IPS-20b (cell line): ENCODE measurements at regions not wholly inside any gene's neighbourhood (a gene's known extent, or its start where the extent isn't known, plus 50 kb on each side); places are given as distances from the start of the nearest gene placed in this dataset.

Experiments used
- H3K27ac ChIP-seq: one replicate; pipeline ENCODE4 v1.5.1; 2013; ENCODE audit warnings: low read length
- H3K27me3 ChIP-seq: 2 replicates; pipeline ENCODE4 v1.6.1; 2013; ENCODE audit warnings: mild to moderate bottlenecking, low read length, inconsistent platforms; ENCODE audit not compliant: insufficient read depth
- H3K36me3 ChIP-seq: 2 replicates; pipeline ENCODE4 v1.6.1; 2013; ENCODE audit warnings: low read depth, mild to moderate bottlenecking, inconsistent platforms, low read length, moderate library complexity; ENCODE audit not compliant: insufficient read depth
- H3K4me1 ChIP-seq: 2 replicates; pipeline ENCODE4 v1.6.1; 2013; ENCODE audit warnings: mild to moderate bottlenecking, control low read depth, inconsistent platforms, low read length, moderate library complexity; ENCODE audit not compliant: insufficient read depth
- H3K4me3 ChIP-seq: 2 replicates; pipeline ENCODE4 v1.5.1; 2013; ENCODE audit warnings: mild to moderate bottlenecking, low read length, inconsistent platforms
- H3K9ac ChIP-seq: 2 replicates; pipeline ENCODE4 v1.6.1; 2013; ENCODE audit warnings: low read depth, mild to moderate bottlenecking, inconsistent platforms, low read length, moderate library complexity
- H3K9me3 ChIP-seq: 2 replicates; pipeline ENCODE4 v1.6.1; 2013; ENCODE audit warnings: mild to moderate bottlenecking, low read depth, low read length, inconsistent platforms; ENCODE audit not compliant: insufficient read depth

- Histone ChIP-seq H3K9ac (no peak overlapping the region), H3K27ac (no peak overlapping the region), H3K4me3 (no peak overlapping the region), H3K4me1 (no peaks in the 10 kb centered on the region), H3K27me3 (no peaks in the 10 kb centered on the region), H3K9me3 (no peaks in the 10 kb centered on the region), H3K36me3 (no peaks in the 10 kb centered on the region)
Observed at GRCh38 chr2:236444187-236444586, 125.4 kb upstream of the ACKR3 start.

- no peaks in the 10 kb centered on the region for H3K4me1 ChIP-seq
- no peak overlapping the region for H3K9ac ChIP-seq
- no peaks in the 10 kb centered on the region for H3K36me3 ChIP-seq
- H3K4me3 ChIP-seq: no peak overlapping the region
- H3K27ac ChIP-seq: no peak overlapping the region
- H3K27me3 ChIP-seq: no peaks in the 10 kb centered on the region
- H3K9me3 ChIP-seq: no peaks in the 10 kb centered on the region
Observed at GRCh38 chr2:236445678-236446077, 123.9 kb upstream of the ACKR3 start.

GRCh38 chr2:236446521-236446920 lies 123.1 kb upstream of the ACKR3 start:
- no peak overlapping the region for H3K4me3 ChIP-seq
- no peak overlapping the region for H3K9ac ChIP-seq
- no peaks in the 10 kb centered on the region for H3K4me1 ChIP-seq
- H3K36me3 ChIP-seq: no peaks in the 10 kb centered on the region
- H3K27ac ChIP-seq: no peak overlapping the region
- no peaks in the 10 kb centered on the region for H3K27me3 ChIP-seq
- H3K9me3 ChIP-seq: no peaks in the 10 kb centered on the region

- no peaks in the 10 kb centered on the region for H3K36me3 ChIP-seq
- H3K27me3 ChIP-seq: no peaks in the 10 kb centered on the region
- H3K4me3 ChIP-seq: no peak overlapping the region
- no peak overlapping the region for H3K9ac ChIP-seq
- no peaks in the 10 kb centered on the region for H3K4me1 ChIP-seq
- no peaks in the 10 kb centered on the region for H3K9me3 ChIP-seq
- no peak overlapping the region for H3K27ac ChIP-seq
Observed at GRCh38 chr2:236449167-236449761, 120.4 kb upstream of the ACKR3 start.

- Histone ChIP-seq H3K27me3 (no peaks in the 10 kb centered on the region), H3K27ac (no peak overlapping the region), H3K36me3 (no peaks in the 10 kb centered on the region), H3K9me3 (no peaks in the 10 kb centered on the region), H3K4me3 (no peak overlapping the region), H3K4me1 (no peaks in the 10 kb centered on the region), H3K9ac (no peak overlapping the region)
Observed at GRCh38 chr2:236452238-236452637, 117.4 kb upstream of the ACKR3 start.

GRCh38 chr2:236454076-236454475 lies 115.5 kb upstream of the ACKR3 start:
- H3K36me3 ChIP-seq: no peaks in the 10 kb centered on the region
- H3K4me1 ChIP-seq: no peaks in the 10 kb centered on the region
- no peak overlapping the region for H3K4me3 ChIP-seq
- H3K27me3 ChIP-seq: no peaks in the 10 kb centered on the region
- H3K9ac ChIP-seq: no peak overlapping the region
- no peak overlapping the region for H3K27ac ChIP-seq
- 0 out of 2 replicates have a peak, but pooled peaks cover 6% of the 10 kb centered on the region for H3K9me3 ChIP-seq

GRCh38 chr2:236459393-236459792 lies 110.2 kb upstream of the ACKR3 start:
- Histone ChIP-seq H3K9ac (no peak overlapping the region), H3K27me3 (no peaks in the 10 kb centered on the region), H3K36me3 (no peaks in the 10 kb centered on the region), H3K27ac (no peak overlapping the region), H3K4me3 (no peak overlapping the region), H3K9me3 (peaks cover 12% of the 10 kb centered on the region; the same call in 1 of the 2 replicates), H3K4me1 (no peaks in the 10 kb centered on the region)

GRCh38 chr2:236464140-236464539 lies 105.5 kb upstream of the ACKR3 start:
- Histone ChIP-seq H3K4me1 (no peaks in the 10 kb centered on the region), H3K27me3 (no peaks in the 10 kb centered on the region), H3K9me3 (peaks cover 12% of the 10 kb centered on the region; the same call in 1 of the 2 replicates), H3K36me3 (peaks cover 14% of the 10 kb centered on the region; the same call in 1 of the 2 replicates), H3K9ac (no peak overlapping the region), H3K4me3 (no peak overlapping the region), H3K27ac (no peak overlapping the region)

GRCh38 chr2:236472720-236473495 lies 96.7 kb upstream of the ACKR3 start:
- Histone ChIP-seq H3K27ac (no peak overlapping the region), H3K4me1 (no peaks in the 10 kb centered on the region), H3K9ac (no peak overlapping the region), H3K27me3 (no peaks in the 10 kb centered on the region), H3K9me3 (no peaks in the 10 kb centered on the region), H3K36me3 (no peaks in the 10 kb centered on the region), H3K4me3 (no peak overlapping the region)

GRCh38 chr2:236473691-236474090 lies 95.9 kb upstream of the ACKR3 start:
- Histone ChIP-seq H3K27ac (no peak overlapping the region), H3K4me3 (no peak overlapping the region), H3K36me3 (no peaks in the 10 kb centered on the region), H3K27me3 (no peaks in the 10 kb centered on the region), H3K4me1 (no peaks in the 10 kb centered on the region), H3K9me3 (no peaks in the 10 kb centered on the region), H3K9ac (no peak overlapping the region)

- no peak overlapping the region for H3K27ac ChIP-seq
- no peaks in the 10 kb centered on the region for H3K36me3 ChIP-seq
- no peaks in the 10 kb centered on the region for H3K27me3 ChIP-seq
- no peaks in the 10 kb centered on the region for H3K4me1 ChIP-seq
- no peak overlapping the region for H3K4me3 ChIP-seq
- peaks cover 10% of the 10 kb centered on the region; the same call in 1 of the 2 replicates for H3K9me3 ChIP-seq
- H3K9ac ChIP-seq: no peak overlapping the region
Observed at GRCh38 chr2:236479814-236480213, 89.8 kb upstream of the ACKR3 start.

- Histone ChIP-seq H3K4me3 (no peak overlapping the region), H3K9me3 (peaks cover 10% of the 10 kb centered on the region; the same call in 1 of the 2 replicates), H3K27ac (no peak overlapping the region), H3K4me1 (peaks cover 4% of the 10 kb centered on the region; the same call in 1 of the 2 replicates), H3K36me3 (0 out of 2 replicates have a peak, but pooled peaks cover 5% of the 10 kb centered on the region), H3K27me3 (no peaks in the 10 kb centered on the region), H3K9ac (no peak overlapping the region)
Observed at GRCh38 chr2:236483102-236483501, 86.5 kb upstream of the ACKR3 start.
